ENCODE measurements at regions not wholly inside any gene's neighbourhood (a gene's known extent, or its start where the extent isn't known, plus 50 kb on each side); places are given as distances from the start of the nearest gene placed in this dataset.

DNA sequence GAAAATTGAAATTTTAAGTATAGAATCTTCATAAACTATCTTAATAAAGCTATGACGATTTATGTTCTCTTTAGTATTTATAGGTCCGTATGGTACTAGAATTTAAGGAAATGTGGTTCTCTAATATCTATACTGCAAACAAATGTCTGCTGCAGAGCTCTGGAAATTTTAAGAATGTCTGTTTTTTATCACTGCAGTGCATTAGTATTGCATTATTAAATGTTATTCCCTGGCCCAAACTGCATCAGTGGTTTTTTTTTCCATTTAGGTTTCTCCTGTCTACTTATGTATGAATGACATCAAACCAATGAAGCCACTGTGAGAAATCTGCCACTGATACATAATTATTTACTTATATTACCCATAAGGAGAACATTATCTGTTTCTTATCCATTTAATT lies 211.4 kb upstream of the CD180 start:
- TF ChIP-seq POLR2AphosphoS5 (IDR thresholded peaks at IDR 0.05; ENCODE audit: low read depth, low read length) (no peak), TAF1 (IDR thresholded peaks at IDR 0.05; ENCODE audit: borderline replicate concordance, insufficient read depth, low read length) (no peak), FOXP2 (optimal IDR thresholded peaks at IDR 0.05; ENCODE audit: borderline replicate concordance, extremely low read depth, extremely low read length, insufficient read depth) (no peak), SIN3A (IDR thresholded peaks at IDR 0.05; ENCODE audit: borderline replicate concordance, insufficient read depth, low read length) (no peak)
- TF ChIP-seq, protein P1, sequence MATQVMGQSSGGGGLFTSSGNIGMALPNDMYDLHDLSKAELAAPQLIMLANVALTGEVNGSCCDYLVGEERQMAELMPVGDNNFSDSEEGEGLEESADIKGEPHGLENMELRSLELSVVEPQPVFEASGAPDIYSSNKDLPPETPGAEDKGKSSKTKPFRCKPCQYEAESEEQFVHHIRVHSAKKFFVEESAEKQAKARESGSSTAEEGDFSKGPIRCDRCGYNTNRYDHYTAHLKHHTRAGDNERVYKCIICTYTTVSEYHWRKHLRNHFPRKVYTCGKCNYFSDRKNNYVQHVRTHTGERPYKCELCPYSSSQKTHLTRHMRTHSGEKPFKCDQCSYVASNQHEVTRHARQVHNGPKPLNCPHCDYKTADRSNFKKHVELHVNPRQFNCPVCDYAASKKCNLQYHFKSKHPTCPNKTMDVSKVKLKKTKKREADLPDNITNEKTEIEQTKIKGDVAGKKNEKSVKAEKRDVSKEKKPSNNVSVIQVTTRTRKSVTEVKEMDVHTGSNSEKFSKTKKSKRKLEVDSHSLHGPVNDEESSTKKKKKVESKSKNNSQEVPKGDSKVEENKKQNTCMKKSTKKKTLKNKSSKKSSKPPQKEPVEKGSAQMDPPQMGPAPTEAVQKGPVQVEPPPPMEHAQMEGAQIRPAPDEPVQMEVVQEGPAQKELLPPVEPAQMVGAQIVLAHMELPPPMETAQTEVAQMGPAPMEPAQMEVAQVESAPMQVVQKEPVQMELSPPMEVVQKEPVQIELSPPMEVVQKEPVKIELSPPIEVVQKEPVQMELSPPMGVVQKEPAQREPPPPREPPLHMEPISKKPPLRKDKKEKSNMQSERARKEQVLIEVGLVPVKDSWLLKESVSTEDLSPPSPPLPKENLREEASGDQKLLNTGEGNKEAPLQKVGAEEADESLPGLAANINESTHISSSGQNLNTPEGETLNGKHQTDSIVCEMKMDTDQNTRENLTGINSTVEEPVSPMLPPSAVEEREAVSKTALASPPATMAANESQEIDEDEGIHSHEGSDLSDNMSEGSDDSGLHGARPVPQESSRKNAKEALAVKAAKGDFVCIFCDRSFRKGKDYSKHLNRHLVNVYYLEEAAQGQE (IDR thresholded peaks at IDR 0.05; ENCODE audit: insufficient read depth in 1 of 2, low read depth in 2 of 2, low read length in 2 of 2): no peak

All from PFSK-1 (cell line).